Fibroblast of the aortic adventitia (primary cell): ENCODE measurements at regions not wholly inside any gene's neighbourhood (a gene's known extent, or its start where the extent isn't known, plus 50 kb on each side); places are given as distances from the start of the nearest gene placed in this dataset.
"Not testable (repeated sequence)": the region's sequence is repeated elsewhere in the genome, so short reads cannot be mapped to it uniquely, and the experiment has no call there.

Experiments used
- DNase-seq: peaks from one replicate; pipeline ENCODE4 v3.0.0-alpha.2; 2010; ENCODE audit warnings: low read depth
- H3K4me3 ChIP-seq: 2 replicates; pipeline ENCODE4 v1.5.1; 2011; ENCODE audit warnings: low read depth, mild to moderate bottlenecking, control low read depth, low read length, moderate library complexity
- CTCF ChIP-seq: IDR thresholded peaks from 2 replicates; pipeline ENCODE4 v1.5.1; 2011; ENCODE audit warnings: mild to moderate bottlenecking, low read length, control low read depth, inconsistent platforms; ENCODE audit not compliant: insufficient read depth

- H3K4me3 ChIP-seq = no peak overlapping the region
- no peak for DNase-seq
- no peak for TF ChIP-seq CTCF
Measured at GRCh38 chr10:107542016-107542415, 377.5 kb upstream of the SORCS1 start.

- TF ChIP-seq CTCF = no peak
- H3K4me3 ChIP-seq = no peak overlapping the region
- DNase-seq = no peak
Measured at GRCh38 chr10:107540981-107541380, 376.5 kb upstream of the SORCS1 start.

GRCh38 chr10:107529350-107529749 is 364.8 kb upstream of the SORCS1 start:
- no peak for DNase-seq
- TF ChIP-seq CTCF = no peak

GRCh38 chr10:107520348-107520747 is 355.8 kb upstream of the SORCS1 start:
- H3K4me3 ChIP-seq = no peak overlapping the region
- no peak for DNase-seq
- no peak for TF ChIP-seq CTCF

More at GRCh38 chr10:107529350-107529749, 364.8 kb upstream of the SORCS1 start:
- H3K4me3 ChIP-seq = no peak overlapping the region

GRCh38 chr10:107517811-107518210 is 353.3 kb upstream of the SORCS1 start:
- DNase-seq = no peak
- H3K4me3 ChIP-seq = no peak overlapping the region
- no peak for TF ChIP-seq CTCF

GRCh38 chr10:107516349-107516748 is 351.8 kb upstream of the SORCS1 start:
- no peak for DNase-seq
- no peak overlapping the region for H3K4me3 ChIP-seq
- no peak for TF ChIP-seq CTCF

GRCh38 chr10:107504011-107504410 is 339.5 kb upstream of the SORCS1 start:
- DNase-seq = not testable (repeated sequence)

More at GRCh38 chr10:107504011-107504410, 339.5 kb upstream of the SORCS1 start:
- H3K4me3 ChIP-seq = not testable (repeated sequence)
